Central memory CD8-positive, alpha-beta T cell (primary cell): ENCODE measurements at regions not wholly inside any gene's neighbourhood (a gene's known extent, or its start where the extent isn't known, plus 50 kb on each side); places are given as distances from the start of the nearest gene placed in this dataset.

Experiments
- ATAC-seq: fragments of 150-1000 bp; cut with Tn5 transposase; replicated peaks from 2 replicates; pipeline ENCODE4 v1.10.0; 2022; ENCODE audit warnings: mild to moderate bottlenecking, moderate FRiP score, moderate number of reproducible peaks; ENCODE audit not compliant: poor library complexity, severe bottlenecking; ENCODE audit errors: extremely low read depth
- DNase-seq, 2 donors: peaks; one replicate each; pipeline ENCODE4 v3.0.0; 2021; ENCODE audit warnings: low spot score in 2 of 2
- H3K27ac Mint-ChIP-seq: one replicate; pipeline ENCODE4 v1.8.0; 2022; ENCODE audit warnings: low read depth, mild to moderate bottlenecking, moderate library complexity, mixed read lengths
- H3K27me3 Mint-ChIP-seq: one replicate; pipeline ENCODE4 v1.8.0; 2022; ENCODE audit warnings: mixed read lengths
- H3K36me3 Mint-ChIP-seq: one replicate; pipeline ENCODE4 v1.8.0; 2022; ENCODE audit warnings: mild to moderate bottlenecking, moderate library complexity, mixed read lengths; ENCODE audit not compliant: insufficient read depth
- H3K4me1 Mint-ChIP-seq: one replicate; pipeline ENCODE4 v1.8.0; 2022; ENCODE audit warnings: mixed read lengths
- H3K4me3 Mint-ChIP-seq: one replicate; pipeline ENCODE4 v1.8.0; 2022; ENCODE audit warnings: mild to moderate bottlenecking, moderate library complexity, mixed read lengths
- H3K9me3 Mint-ChIP-seq: one replicate; pipeline ENCODE4 v1.8.0; 2022; ENCODE audit warnings: mixed read lengths

DNA sequence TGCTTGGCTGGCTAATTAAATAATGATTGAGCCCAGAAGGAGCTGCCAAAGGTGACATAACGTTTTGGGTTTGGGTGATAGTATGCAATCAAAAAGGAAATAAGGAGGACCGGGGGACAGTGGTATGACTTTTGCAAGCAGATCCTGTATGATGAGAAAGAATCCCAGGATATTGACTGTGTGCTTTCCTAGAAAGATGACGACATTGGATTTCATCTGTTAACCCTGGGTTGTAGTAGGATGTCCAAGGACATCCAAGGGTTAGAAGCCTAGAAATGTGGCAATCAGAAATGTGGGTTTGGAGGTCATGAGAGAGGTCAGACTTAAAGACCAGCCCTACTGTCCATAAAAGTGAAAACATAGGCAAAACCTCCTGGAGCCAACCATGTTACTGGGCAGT is 50.3 kb upstream of the HMHB1 start:
- peaks cover 1% of the 10 kb centered on the region for H3K36me3 Mint-ChIP-seq
- ATAC-seq (no peak), DNase-seq (no peak)
- no peak overlapping the region for H3K4me3 Mint-ChIP-seq
- no peaks in the 10 kb centered on the region for H3K9me3 Mint-ChIP-seq
- H3K27me3 Mint-ChIP-seq = no peaks in the 10 kb centered on the region
- no peak overlapping the region for H3K27ac Mint-ChIP-seq
- no peaks in the 10 kb centered on the region for H3K4me1 Mint-ChIP-seq

- Mint-ChIP-seq H3K27me3 (no peaks in the 10 kb centered on the region), H3K36me3 (peaks cover 1% of the 10 kb centered on the region), H3K27ac (no peak overlapping the region), H3K9me3 (no peaks in the 10 kb centered on the region), H3K4me1 (no peaks in the 10 kb centered on the region), H3K4me3 (no peak overlapping the region)
- DNase-seq (no peak), ATAC-seq (no peak)
Measured at GRCh38 chr5:143760755-143761154, 51.2 kb upstream of the HMHB1 start.

- ATAC-seq (no peak), DNase-seq (no peak)
- no peak overlapping the region for H3K4me3 Mint-ChIP-seq
- H3K36me3 Mint-ChIP-seq = peaks cover 1% of the 10 kb centered on the region
- H3K9me3 Mint-ChIP-seq = no peaks in the 10 kb centered on the region
- H3K27me3 Mint-ChIP-seq = no peaks in the 10 kb centered on the region
- no peaks in the 10 kb centered on the region for H3K4me1 Mint-ChIP-seq
- H3K27ac Mint-ChIP-seq = no peak overlapping the region
Measured at GRCh38 chr5:143760131-143760505, 51.8 kb upstream of the HMHB1 start.

DNA sequence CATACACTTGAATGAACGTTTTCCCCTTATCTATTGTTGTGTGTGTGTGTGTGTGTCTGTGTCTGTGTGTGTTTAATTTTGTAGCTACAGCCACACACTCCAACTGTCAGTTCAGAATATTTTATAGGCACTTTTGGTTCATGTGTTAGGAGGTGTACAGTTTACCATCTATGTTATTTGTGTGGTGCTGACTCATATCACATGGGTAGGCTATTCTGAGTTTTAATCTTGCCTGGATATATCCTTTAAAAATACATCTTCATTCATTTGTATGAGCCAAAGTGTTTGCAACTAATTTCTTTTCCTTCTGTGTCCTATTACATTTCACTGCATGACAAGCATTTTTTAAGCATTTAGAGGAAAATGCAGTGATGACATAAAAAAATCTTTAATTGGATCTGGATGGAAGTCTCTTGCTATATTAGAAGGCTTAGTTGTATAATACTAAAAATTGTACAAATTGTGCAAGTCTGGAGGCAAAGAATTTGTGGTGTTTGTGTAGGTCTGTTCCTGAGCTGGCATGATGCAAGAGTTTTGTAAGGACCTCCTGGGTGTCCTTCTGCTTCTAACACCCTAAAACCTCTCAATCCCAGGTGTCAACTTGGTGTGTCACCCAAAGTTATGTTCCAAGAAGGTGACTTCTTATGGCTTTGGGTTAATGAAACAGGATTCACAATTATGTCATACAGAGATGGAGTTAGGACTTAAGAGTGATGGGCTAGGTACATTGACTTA is 52.4 kb upstream of the HMHB1 start:
- H3K4me1 Mint-ChIP-seq = no peaks in the 10 kb centered on the region
- no peaks in the 10 kb centered on the region for H3K27me3 Mint-ChIP-seq
- no peak for DNase-seq
- H3K9me3 Mint-ChIP-seq = no peaks in the 10 kb centered on the region
- H3K36me3 Mint-ChIP-seq = peaks cover 1% of the 10 kb centered on the region
- no peak overlapping the region for H3K4me3 Mint-ChIP-seq
- H3K27ac Mint-ChIP-seq = no peak overlapping the region
- ATAC-seq = no peak

DNA sequence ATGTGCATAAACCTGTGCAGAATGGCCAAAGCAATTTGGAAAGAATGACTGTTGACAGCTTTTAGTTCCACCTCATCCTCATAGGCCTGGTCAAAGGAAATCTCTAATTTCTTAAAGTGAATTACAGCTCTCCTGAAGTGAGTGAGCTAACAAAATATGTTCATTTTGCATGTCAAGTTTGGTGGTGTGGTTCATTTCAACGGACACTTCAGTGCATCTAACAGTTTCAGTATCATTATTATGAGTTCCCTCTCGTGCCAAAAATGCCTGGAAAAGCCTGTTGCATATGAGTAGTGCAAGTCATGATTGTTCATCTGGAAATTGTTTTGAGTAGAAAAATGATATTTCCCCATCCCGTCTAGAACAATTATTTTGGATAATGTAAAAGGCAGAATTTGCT is 53.2 kb upstream of the HMHB1 start:
- H3K4me3 Mint-ChIP-seq = no peak overlapping the region
- ATAC-seq (no peak), DNase-seq (no peak)
- no peaks in the 10 kb centered on the region for H3K27me3 Mint-ChIP-seq
- no peak overlapping the region for H3K27ac Mint-ChIP-seq
- H3K4me1 Mint-ChIP-seq = no peaks in the 10 kb centered on the region
- no peaks in the 10 kb centered on the region for H3K9me3 Mint-ChIP-seq
- peaks cover 1% of the 10 kb centered on the region for H3K36me3 Mint-ChIP-seq

DNA sequence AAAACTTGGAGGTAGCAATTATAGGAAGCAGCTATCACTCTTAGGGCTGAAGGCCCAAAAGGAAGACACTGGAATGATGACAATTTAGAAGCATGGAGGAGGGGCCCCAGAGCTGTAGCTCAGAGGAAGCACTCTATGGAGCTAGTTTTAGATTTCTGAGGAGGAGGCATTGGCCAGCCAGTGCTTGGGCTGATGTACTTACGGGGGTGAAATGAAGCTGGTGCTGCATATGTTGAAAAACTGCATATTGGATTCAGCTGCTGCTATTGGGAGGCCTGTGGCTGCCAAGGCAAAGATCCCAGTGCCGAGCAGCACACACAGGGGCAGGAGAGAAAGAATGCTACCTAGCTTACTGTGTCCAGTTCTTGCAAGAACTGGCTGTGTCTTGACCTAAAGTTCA is 53.9 kb upstream of the HMHB1 start:
- Mint-ChIP-seq H3K4me3 (no peak overlapping the region), H3K27ac (no peak overlapping the region), H3K36me3 (peaks cover 1% of the 10 kb centered on the region), H3K4me1 (no peaks in the 10 kb centered on the region), H3K9me3 (no peaks in the 10 kb centered on the region), H3K27me3 (no peaks in the 10 kb centered on the region)
- DNase-seq (no peak), ATAC-seq (no peak)

GRCh38 chr5:143757116-143757515 is 54.8 kb upstream of the HMHB1 start:
- no peak overlapping the region for H3K27ac Mint-ChIP-seq
- ATAC-seq = no peak

DNA sequence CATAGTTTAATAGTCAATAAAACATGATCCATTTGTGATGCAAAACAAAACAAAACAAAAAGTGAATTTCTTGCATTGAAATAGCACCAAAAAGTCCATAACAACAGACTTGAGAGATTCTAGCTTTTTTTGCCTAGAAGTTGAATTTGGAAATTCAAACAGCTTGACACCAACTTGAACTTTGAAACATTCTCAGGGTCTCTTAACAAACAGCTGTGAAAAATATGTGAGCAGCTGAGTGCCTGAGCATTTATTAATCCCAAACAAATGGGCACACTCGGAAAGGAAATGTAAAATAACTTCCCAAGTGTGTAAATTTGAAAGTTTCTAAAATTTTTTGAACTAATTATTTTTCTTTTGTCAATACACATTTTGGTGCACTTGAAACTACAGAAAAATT is 56.0 kb upstream of the HMHB1 start:
- peaks cover 1% of the 10 kb centered on the region for H3K36me3 Mint-ChIP-seq
- peaks cover 4% of the 10 kb centered on the region for H3K27me3 Mint-ChIP-seq
- no peak for DNase-seq
- H3K4me3 Mint-ChIP-seq = no peak overlapping the region
- H3K4me1 Mint-ChIP-seq = no peaks in the 10 kb centered on the region
- no peak for ATAC-seq
- H3K27ac Mint-ChIP-seq = no peak overlapping the region
- H3K9me3 Mint-ChIP-seq = no peaks in the 10 kb centered on the region

More at GRCh38 chr5:143757116-143757515, 54.8 kb upstream of the HMHB1 start:
- Mint-ChIP-seq H3K4me3 (no peak overlapping the region), H3K36me3 (peaks cover 1% of the 10 kb centered on the region), H3K4me1 (no peaks in the 10 kb centered on the region), H3K27me3 (no peaks in the 10 kb centered on the region), H3K9me3 (no peaks in the 10 kb centered on the region)
- DNase-seq = no peak

GRCh38 chr5:143752165-143752850 is 59.7 kb upstream of the HMHB1 start:
- no peak for ATAC-seq
- no peaks in the 10 kb centered on the region for H3K9me3 Mint-ChIP-seq
- no peak overlapping the region for H3K27ac Mint-ChIP-seq
- peaks cover 13% of the 10 kb centered on the region for H3K27me3 Mint-ChIP-seq
- peaks cover 1% of the 10 kb centered on the region for H3K36me3 Mint-ChIP-seq
- H3K4me1 Mint-ChIP-seq = no peaks in the 10 kb centered on the region
- DNase-seq = no peak
- H3K4me3 Mint-ChIP-seq = no peak overlapping the region

DNA sequence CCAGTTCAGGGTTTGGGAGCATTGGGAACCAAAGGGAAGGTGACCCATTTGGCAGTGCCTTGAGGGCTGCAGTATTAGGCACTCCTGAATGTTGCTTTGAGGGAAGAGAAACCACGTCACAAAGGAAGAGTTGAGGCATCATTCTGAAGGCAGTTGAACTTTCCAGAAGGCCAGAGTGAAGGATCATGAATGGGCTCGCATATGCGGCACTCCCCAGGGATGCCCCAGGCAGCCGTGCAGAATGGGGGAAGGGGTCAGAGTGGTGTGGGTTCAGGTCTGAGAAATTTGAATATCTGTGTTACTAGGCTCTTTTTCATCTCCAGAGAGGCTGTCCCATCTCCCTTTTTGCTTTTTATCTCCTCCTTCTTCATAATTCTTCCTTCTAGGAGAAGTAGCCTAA is 60.6 kb upstream of the HMHB1 start:
- H3K27ac Mint-ChIP-seq = no peak overlapping the region
- H3K9me3 Mint-ChIP-seq = no peaks in the 10 kb centered on the region
- no peak for ATAC-seq
- H3K4me1 Mint-ChIP-seq = no peaks in the 10 kb centered on the region
- DNase-seq = no peak
- H3K4me3 Mint-ChIP-seq = no peak overlapping the region
- H3K36me3 Mint-ChIP-seq = no peaks in the 10 kb centered on the region
- peaks cover 13% of the 10 kb centered on the region for H3K27me3 Mint-ChIP-seq

- ATAC-seq = no peak
- no peaks in the 10 kb centered on the region for H3K9me3 Mint-ChIP-seq
- H3K36me3 Mint-ChIP-seq = no peaks in the 10 kb centered on the region
- no peak overlapping the region for H3K27ac Mint-ChIP-seq
- peaks cover 13% of the 10 kb centered on the region for H3K27me3 Mint-ChIP-seq
- no peak overlapping the region for H3K4me3 Mint-ChIP-seq
- no peaks in the 10 kb centered on the region for H3K4me1 Mint-ChIP-seq
- DNase-seq = no peak
Measured at GRCh38 chr5:143749581-143750205, 62.3 kb upstream of the HMHB1 start.

DNA sequence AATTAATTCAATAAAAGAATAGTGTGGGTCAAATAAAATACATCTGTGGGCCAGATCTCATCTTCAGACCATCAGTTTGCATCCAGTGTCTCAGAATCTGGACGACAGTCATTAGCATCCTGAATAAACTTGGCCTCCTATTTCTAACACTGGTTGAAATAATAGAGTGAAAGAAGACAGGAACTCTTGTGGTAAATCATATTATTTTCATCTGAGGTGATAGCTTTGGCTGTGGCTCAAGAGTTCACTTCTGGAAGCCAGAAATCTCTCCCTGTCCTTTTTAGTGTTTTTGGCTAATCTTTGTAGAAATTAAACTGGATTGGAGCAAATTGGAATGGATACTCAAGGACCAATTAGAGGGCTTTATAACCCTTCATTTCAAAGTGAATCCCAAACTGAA is 63.4 kb upstream of the HMHB1 start:
- DNase-seq = no peak
- H3K27ac Mint-ChIP-seq = no peak overlapping the region
- peaks cover 13% of the 10 kb centered on the region for H3K27me3 Mint-ChIP-seq
- ATAC-seq = no peak
- H3K36me3 Mint-ChIP-seq = no peaks in the 10 kb centered on the region
- no peak overlapping the region for H3K4me3 Mint-ChIP-seq
- H3K4me1 Mint-ChIP-seq = no peaks in the 10 kb centered on the region
- H3K9me3 Mint-ChIP-seq = no peaks in the 10 kb centered on the region

DNA sequence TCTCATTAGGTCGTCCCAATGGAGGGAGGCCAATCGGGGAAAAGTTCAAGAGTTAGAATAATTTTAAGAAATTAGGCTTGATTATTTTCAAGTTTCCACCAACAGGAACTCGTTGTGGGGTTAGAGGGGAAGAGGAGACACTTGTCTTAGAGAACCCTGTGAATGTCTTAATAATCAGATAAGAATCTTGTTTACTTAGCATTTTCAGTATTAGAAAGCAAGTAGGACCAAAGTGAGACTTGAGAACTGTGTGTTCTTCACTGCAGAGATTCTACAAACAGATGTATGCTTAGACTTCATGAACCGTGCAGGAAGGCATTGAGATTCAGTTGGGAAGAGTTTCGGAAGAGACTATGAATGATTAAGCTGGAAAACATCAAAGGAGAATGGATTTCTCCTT is 69.0 kb upstream of the HMHB1 start:
- Mint-ChIP-seq H3K27me3 (no peaks in the 10 kb centered on the region), H3K4me3 (no peak overlapping the region), H3K9me3 (no peaks in the 10 kb centered on the region), H3K36me3 (peaks cover 2% of the 10 kb centered on the region), H3K27ac (no peak overlapping the region), H3K4me1 (no peaks in the 10 kb centered on the region)
- no peak for ATAC-seq
- no peak for DNase-seq
